Frontal cortex (tissue), 3 donors: ENCODE measurements at regions not wholly inside any gene's neighbourhood (a gene's known extent, or its start where the extent isn't known, plus 50 kb on each side); places are given as distances from the start of the nearest gene placed in this dataset.

Experiments
- DNase-seq, 2 donors: peaks; one replicate each; pipeline ENCODE4 v3.0.0; 2012; ENCODE audit warnings: low spot score in 2 of 2
- FAIRE-seq: peaks from 2 replicates; lab custom pipeline; 2012; peaks lifted over from hg19 to GRCh38; lab: Jason Lieb, UNC
- donor health status: control.
- donor health status: control.
- donor health status: control.

GRCh38 chr9:11779971-11780370 lies 913.2 kb upstream of the TYRP1 start:
- FAIRE-seq (no peak), DNase-seq (no peak)

DNA sequence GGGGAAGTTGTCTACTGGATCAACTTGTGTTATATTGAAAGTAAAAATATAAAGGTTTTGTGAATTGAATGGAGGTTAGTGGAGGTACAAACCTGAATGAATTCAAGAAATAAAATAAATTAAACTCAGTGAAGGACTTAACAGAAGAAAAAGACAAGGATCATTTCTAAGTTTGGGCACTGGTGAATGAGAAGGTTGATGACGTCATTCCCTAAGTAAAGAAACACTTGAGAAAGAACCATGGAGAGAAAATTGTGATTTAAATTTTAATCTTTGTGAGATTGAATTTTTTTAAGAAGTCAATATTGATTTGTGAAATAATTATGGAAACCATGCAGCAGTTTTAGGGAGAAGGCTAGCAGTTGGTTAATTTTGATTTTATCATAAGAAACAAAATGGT lies 900.3 kb upstream of the TYRP1 start:
- FAIRE-seq (no peak), DNase-seq (no peak)

GRCh38 chr9:11794984-11795383 lies 898.2 kb upstream of the TYRP1 start:
- no peak for FAIRE-seq

GRCh38 chr9:11805969-11806368 lies 887.2 kb upstream of the TYRP1 start:
- DNase-seq = no peak
- no peak for FAIRE-seq

More at GRCh38 chr9:11794984-11795383, 898.2 kb upstream of the TYRP1 start:
- DNase-seq = no peak

- FAIRE-seq (no peak), DNase-seq (no peak)
Observed at GRCh38 chr9:11821306-11821975, 871.7 kb upstream of the TYRP1 start.

DNA sequence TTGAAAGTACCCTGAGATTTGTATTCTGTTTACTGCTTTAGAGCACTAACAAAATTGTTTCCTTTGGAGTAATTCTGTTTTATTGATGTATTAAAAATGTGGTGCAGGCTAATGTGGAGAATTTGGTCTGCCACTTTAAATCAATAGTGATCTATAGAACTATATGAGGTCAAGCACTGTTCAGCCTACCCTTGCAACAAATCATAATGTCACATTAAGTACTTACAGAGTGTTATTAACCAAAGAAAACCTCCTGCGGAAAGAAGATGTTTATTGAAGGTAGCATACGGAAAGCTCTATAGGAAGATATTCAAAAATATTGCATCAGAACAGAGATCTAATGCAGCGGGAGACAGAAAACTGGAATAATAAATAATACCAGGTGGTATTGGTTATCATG lies 865.0 kb upstream of the TYRP1 start:
- FAIRE-seq (no peak), DNase-seq (no peak)

GRCh38 chr9:11833056-11833455 lies 860.1 kb upstream of the TYRP1 start:
- DNase-seq = no peak
- no peak for FAIRE-seq

DNA sequence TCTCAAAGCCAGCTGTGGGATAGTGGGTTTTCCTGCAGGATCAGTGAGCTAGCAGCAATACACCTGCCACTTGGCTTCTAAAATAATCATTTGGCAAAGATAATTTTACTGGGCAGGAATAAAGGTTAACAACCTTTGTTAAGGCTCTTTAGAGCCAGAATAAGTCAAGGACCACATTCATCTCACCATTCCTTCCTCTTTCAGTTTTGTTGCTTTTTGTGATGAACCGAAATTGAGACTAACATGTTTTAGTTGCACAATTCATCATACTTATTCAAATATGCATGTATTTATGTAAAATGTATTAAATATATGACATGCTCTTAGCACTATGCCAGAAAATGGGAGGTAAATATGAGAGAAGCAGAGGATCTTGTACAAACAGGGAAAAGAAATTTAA lies 824.4 kb upstream of the TYRP1 start:
- DNase-seq (no peak), FAIRE-seq (no peak)

- no peak for FAIRE-seq
- no peak for DNase-seq
Observed at GRCh38 chr9:11871852-11872251, 821.3 kb upstream of the TYRP1 start.

GRCh38 chr9:11872471-11872870 lies 820.7 kb upstream of the TYRP1 start:
- DNase-seq (no peak), FAIRE-seq (no peak)

- no peak for DNase-seq
- FAIRE-seq = no peak
Observed at GRCh38 chr9:11874414-11874813, 818.8 kb upstream of the TYRP1 start.

GRCh38 chr9:11892401-11892800 lies 800.8 kb upstream of the TYRP1 start:
- DNase-seq (no peak), FAIRE-seq (no peak)

DNA sequence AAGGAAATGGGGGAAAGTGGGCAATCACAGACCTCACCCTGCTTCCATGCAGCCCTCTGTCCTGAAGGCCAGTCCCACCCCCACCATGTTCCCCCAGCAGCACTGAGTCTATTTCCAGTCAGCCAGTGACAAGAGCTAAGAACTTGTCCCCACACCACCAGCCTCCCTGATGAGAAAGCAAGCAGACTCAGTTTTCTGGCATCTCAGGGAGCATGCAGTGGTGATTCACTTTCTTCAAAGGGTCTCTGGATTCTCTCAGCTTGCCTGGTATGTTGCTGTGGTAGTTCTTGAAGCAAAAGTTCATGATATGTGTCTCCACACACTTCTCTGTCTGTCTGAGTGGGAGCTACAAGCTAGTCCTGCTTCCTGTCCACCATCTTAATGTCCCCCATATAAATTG lies 799.9 kb upstream of the TYRP1 start:
- FAIRE-seq = no peak
- DNase-seq = no peak

DNA sequence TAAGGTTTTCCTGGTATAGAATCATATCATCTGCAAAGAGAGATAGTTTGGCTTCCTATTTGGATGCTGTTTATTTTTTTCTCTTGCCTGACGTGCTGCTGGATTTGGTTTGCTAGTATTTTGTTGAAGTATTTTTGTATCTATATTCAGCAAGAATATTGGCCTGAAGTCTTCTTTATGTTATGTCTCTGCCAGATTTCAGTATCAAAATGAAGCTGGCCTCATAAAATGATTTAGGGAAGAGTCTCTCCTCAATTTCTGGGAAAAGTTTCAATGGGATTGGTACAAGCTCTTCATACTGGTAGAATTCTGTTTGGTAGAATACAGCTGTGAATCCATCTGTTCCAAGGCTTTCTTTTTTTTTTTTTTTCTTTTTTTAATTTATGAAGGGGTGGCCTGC lies 799.0 kb upstream of the TYRP1 start:
- no peak for DNase-seq
- no peak for FAIRE-seq

DNA sequence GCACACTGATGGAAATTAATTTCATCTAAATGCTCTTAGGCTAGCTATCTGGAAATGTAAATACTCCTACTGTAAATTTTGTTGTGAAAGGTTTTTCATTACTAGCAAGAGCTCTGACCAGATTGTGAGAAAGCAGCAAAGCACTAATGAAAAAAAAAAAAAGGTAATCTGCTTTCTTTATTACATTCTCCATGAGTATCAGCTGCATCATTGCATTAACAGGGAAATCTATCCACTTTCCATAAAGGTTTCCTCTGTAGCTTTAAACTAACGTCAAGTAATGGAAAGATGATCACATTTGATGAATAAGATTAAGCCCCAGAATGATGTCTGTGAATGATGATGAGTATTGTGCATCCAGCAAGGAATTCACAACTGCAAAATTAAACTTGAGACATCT lies 790.6 kb upstream of the TYRP1 start:
- FAIRE-seq (no peak), DNase-seq (no peak)

DNA sequence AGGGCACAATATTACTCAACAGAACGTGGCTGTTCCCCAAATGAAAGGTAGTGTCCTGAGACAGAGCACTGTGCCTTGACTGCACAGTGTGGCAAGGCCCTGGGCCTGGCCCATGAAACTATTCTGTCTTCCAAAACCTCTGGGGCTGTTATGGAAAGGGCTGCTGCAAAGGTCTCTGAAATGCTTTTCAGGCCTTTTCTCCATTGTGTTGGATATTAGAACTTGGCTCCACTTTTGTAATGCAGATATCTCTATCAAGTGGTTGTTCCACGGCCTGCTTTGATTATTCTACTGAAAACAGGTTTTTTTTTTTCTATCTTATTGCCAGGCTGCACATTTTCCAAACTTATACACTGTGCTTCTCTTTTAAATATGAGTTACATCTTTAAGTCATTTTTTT lies 777.5 kb upstream of the TYRP1 start:
- FAIRE-seq = no peak

DNA sequence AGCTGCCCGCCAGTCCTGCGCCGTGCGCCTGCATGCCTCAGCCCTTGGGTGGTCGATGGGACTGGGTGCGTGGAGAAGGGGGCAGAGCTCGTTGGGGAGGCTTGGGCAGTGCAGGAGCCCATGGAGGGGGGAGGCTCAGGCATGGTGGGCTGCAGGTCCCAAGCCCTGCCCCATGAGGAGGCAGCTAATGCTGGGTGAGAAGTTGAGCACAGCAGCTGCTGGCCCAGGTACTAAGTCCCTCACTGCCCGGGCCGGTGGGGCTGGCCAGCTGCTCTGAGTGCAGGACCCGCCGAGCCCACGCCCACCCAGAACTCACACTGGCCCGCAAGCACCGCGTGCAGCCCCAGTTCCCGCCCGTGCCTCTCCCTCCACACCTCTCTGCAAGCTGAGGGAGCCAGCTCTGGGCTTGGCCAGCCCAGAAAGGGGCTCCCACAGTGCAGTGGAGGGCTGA lies 764.3 kb upstream of the TYRP1 start:
- FAIRE-seq (no peak), DNase-seq (no peak)

More for the DNA sequence above, 777.5 kb upstream of the TYRP1 start:
- DNase-seq = no peak

DNA sequence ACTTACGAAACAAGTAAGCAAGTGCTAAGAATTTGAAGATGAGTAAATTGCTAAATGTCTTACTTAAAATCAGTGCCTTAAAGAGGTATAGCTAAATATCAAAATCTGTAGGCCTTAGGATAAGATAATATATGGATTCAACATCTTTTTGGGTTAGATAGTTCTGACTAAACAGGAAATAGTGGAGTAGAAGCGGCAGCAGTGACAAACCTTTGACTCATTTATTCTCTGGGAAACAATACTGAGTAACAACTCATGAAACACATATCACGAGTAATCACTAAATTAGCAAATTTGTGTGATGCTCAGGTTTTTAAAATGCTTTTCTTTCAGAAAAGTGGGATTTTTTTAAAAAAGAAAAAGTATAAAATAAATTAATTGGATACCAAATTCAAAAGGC lies 762.1 kb upstream of the TYRP1 start:
- DNase-seq = no peak
- FAIRE-seq = no peak

DNA sequence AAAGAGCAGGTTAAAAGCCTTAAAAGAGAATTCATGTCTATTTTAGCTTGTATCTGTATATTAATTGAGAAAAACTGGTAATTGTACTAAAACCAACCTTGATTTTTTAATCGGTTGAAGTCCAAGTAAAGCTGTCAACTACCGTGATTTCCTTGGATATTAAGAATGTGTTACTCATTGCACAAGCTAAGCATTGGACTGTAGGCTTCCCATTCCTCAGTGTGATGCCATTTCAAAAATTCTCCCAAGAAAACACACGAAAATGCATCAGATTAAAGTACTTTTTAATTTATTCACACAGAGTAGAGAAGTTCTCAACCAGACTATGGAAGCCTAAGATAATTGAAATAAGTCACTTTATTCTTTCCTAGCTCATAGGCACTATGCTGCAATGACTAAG lies 761.4 kb upstream of the TYRP1 start:
- FAIRE-seq (no peak), DNase-seq (no peak)

- no peak for DNase-seq
- FAIRE-seq = no peak
Observed at GRCh38 chr9:11933926-11934325, 759.3 kb upstream of the TYRP1 start.

- no peak for DNase-seq
- FAIRE-seq = no peak
Observed at GRCh38 chr9:11946531-11946930, 746.7 kb upstream of the TYRP1 start.

DNA sequence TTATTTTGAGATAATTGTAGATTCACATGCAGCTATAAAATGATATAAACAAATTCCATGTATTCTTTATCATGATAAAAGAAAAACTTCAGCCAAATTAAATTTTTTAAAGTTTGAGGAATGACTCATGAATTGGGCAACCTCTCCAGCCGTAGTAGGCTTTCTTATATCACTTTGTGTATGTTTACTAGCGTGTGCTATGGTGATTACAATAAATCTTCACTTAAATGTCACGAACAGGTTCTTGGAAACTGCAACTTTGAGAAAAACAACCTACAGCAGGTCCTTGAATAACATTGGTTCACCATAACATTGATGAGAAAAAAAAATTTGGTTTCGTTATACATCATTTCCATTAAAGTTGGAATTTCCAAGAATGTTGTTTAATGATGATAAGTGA lies 730.9 kb upstream of the TYRP1 start:
- no peak for DNase-seq
- no peak for FAIRE-seq
